Urothelium cell line (cell line): ENCODE measurements at regions not wholly inside any gene's neighbourhood (a gene's known extent, or its start where the extent isn't known, plus 50 kb on each side); places are given as distances from the start of the nearest gene placed in this dataset.

Experiments
- DNase-seq: peaks from one replicate; pipeline ENCODE4 v3.0.0; 2011; ENCODE audit warnings: low spot score, mixed read lengths
- FAIRE-seq: peaks from 2 replicates; lab custom pipeline; 2011; peaks lifted over from hg19 to GRCh38; lab: Jason Lieb, UNC

DNA sequence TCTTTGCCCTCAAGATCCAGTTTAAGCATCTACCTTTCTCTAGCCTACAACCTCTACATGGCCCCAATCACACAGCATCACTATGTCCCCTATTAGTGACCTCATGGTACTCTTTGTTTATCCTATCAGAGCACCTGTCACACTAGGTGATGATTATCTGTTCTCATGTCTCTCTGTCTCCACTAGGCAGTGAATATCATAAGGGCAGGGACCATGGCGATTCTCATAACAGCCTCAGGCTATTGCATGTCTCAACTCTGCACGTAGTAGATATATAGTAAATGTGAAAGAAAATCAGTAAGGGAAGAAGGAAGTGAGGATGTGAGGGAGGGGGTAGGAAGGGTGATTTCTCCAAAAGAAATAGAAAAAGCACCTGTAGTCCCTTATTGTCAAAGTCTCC is 311.0 kb downstream of the NSG2 start:
- FAIRE-seq (no peak), DNase-seq (no peak)

DNA sequence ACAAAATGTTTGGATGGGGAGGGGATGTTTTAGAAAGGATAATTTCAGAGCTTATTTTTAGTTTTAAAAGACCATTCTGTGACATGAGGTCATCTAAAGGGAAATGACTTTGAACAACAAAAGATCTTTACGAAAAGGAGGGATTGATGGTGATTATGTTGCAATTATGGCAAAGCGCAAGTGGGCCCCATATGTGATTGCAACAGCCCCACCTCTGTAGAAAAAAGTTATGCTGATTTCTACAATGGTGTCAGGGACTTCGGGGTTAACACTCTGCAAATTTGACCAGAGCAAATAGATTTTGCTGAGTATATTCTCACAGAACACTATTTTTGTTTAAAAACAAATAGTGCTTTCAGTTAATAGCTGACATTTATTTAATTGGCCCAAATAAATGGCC is 312.8 kb downstream of the NSG2 start:
- DNase-seq = no peak

DNA sequence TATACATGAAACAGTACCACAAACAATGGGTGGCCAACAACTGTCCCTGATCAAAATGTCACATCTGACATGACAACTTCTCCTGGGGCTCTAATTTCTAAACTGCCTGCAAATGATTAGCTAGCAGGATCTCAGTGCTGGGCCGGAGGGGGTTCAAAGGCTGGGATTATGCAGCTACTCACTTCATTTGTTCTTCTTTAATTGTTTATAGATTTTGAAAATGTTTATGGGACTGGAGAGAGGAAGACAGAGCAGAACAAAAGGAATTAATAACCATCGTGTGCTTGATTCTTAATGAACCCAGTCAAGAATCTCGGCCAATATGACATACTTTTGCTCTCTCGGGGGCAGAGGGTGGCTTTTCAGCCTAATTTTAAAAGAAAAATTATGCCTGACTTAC is 313.6 kb downstream of the NSG2 start:
- FAIRE-seq (no peak), DNase-seq (no peak)

More for the DNA sequence above, 312.8 kb downstream of the NSG2 start:
- FAIRE-seq = no peak

DNA sequence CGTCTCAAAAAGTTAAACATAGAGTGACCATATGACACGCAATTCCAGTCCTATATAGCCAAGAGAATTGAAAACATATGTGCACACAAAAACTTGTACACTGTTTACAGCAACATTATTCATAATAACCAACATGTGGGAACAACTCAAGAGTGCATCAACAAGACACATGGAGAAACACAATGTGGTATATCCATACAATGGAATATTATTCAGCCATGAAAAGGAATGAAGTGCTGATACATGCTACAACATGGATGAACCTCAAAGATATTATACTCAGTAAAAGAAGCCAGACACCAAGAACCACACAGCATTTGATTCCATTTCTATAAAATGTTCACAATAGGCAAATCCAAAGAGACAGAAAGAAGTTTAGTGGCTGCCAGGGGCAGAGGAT is 317.0 kb downstream of the NSG2 start:
- DNase-seq = no peak
- no peak for FAIRE-seq

DNA sequence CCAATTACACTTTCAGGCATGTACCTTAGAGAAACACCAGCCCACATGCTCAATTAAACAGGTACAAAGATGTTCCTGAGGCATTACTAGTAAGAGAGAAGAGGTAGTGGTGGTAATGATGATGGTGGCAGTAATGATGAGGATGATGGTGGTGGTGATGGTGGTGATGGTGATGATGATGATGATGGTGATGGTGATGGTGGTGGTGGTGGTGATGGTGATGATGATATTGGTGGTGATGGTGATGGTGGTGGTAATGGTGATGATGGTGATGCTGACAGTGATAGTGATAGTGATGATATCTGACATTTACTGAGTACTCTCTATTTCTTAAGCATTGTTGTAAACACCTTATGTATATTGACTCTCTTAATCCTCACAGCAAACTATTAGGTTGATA is 318.4 kb downstream of the NSG2 start:
- DNase-seq (no peak), FAIRE-seq (peak; percentile 97)

DNA sequence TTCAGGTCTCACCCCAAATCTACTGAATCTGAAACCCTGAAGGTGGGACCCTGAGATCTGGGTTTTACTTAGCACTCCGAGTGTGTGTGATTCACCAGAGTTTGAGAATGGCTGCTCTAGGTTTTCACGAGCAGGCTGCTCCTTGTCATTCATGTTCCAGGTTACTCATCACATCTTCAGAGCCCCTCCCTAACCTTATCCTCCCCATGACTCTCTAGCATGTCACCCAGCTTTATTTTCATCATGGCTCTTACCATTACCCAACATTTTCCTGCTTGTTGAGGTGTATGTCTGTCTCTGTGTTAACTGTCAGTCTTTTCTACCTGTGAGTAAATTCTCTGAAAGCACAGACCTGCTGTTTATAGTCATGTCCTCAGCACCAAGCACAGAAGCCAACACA is 319.2 kb downstream of the NSG2 start:
- FAIRE-seq = no peak

DNA sequence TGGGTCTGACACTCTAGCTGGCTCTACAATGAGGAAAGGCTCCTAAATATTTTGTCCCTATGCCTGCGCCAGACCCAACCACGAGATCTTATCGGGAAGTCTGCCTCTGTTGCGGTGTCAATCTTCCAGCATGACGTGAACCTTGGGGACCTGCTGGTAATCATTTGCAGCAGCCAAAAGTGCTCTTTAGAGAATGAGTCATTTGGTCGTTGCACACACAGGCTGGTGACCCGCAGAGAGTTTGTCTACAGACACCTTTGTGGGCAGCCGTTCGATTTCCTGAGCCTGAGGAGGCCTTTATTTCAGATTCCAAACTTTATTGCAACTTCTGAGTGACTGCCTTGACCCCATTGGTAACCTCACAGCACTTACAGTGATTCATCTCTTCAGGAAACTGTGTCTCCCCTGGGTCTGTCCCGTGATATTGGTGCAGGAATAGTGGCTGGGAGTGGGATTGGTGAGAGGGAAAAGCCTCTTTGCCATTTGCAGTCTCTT is 326.1 kb downstream of the NSG2 start:
- FAIRE-seq = peak; percentile 42

More for the DNA sequence above, 319.2 kb downstream of the NSG2 start:
- DNase-seq = no peak

DNA sequence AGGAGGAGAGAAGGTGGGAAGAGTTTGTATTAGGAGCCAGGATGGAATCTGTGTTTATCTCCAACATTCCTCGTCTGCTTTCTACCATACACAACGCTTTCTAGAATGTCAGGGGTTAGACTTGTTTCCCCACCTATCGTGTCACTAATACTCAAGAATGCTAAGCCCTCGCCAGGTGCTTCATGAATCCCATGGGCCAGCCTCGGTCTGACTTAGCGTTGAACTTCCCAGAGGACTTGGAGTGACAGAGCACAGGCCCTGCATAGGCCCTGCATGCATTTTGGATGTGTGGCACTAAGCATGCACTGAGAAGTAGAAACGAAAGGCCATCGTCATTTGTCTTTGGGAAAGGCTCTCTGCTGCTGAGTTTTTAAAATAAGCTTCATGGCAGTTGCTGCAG is 328.7 kb downstream of the NSG2 start:
- FAIRE-seq = no peak
- DNase-seq = no peak

More for the DNA sequence above, 326.1 kb downstream of the NSG2 start:
- peak; percentile 77 for DNase-seq

DNA sequence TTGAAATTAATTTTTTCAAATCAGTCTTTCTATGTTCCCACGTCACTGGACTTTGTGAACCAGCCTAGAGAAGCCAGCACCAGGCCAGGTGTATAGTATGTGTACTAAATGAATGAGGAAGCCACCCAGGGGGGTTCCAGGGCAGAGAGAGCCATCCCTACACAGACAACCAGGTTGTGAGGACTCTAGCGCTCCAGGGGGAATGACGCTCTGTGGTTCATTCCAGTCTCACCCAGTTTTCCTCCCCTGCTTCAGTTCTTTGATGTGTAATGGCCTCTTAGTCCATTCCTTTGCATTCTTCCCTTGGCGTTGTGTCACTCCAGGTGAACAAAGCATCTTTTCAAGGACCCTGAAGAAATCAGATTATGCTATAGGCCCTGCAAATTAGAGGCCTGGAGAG is 330.6 kb downstream of the NSG2 start:
- no peak for FAIRE-seq
- no peak for DNase-seq

DNA sequence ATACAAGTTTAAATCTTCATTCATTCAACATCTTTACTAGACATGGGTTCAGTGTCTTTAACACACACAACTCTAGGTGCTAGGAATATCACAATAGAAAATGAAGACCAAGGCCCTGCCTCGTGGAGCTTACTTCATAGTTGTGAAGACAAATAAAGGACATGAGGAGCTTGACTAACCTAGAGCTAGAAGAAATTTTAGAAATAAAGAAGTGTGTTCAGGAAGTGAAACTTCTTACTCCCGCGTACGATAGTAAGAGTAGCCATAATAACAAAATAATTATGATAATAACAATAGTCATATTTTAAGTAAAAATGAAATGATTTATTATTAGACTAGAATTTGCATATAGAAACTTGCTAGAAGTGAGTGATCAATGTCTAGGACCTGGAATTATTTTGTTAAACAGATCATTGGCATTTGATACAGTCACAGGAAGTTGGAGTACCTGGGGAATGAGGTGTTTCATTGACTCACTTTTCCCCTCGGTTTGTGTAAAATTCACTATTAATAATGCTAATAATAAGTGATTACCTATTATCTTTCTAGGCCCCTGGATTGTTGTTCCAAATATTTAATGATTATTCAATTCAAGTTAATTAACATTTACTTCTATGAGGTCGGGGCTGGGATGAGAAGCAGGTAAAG is 331.3 kb downstream of the NSG2 start:
- FAIRE-seq = no peak
- DNase-seq = no peak

DNA sequence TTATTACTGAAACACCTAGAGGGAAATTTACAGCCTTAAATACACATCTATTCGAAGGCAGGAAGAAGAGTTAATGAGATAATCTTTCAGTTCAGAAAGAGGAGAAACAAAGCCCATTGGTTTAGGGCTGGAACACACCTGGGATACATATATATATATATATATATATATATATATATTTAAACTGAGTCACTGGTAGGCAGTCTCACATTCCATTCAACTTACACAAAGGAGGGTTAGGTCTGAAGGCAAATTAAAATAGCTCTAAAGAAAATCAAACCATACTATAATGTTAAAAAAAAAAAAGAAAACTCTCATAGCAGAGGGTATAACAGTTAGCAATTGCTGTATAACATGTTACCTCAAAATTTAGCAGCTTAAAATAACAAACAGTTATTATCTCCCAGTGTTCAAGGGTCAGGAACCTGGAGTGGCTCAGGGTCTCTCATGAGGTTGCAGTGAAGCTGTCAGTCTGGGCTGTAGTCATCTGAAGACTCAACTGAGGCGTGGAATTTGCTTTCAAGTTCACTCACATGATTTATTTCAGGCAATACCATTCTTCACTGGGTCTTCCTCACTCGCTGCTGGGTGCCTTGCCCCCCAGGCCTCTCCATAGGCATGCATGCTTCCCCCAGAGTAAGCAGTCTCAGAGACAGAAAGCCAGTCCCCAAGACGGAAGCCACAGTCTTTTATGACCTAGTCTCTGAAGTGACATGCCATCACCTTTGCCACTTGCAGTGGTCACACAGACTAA is 332.8 kb downstream of the NSG2 start:
- FAIRE-seq (no peak), DNase-seq (no peak)

DNA sequence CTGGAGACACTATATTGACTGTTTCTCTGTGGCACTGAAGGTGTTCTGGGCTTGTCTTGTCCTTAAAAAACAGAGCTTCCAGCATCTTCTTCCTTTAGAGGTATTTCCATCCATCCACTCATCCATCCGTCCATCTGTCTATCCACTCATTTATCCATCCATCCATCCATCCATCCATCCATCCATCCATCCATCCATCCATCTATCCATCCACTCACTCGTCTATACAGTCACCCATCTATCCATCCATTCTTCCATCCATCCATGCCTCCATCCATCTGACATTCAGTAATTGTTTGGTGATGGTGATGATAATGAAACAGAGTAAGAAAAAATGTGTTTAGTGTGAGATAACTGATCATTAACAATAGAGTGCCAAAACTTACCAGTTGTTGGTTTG is 334.8 kb downstream of the NSG2 start:
- FAIRE-seq = no peak
- DNase-seq = no peak

DNA sequence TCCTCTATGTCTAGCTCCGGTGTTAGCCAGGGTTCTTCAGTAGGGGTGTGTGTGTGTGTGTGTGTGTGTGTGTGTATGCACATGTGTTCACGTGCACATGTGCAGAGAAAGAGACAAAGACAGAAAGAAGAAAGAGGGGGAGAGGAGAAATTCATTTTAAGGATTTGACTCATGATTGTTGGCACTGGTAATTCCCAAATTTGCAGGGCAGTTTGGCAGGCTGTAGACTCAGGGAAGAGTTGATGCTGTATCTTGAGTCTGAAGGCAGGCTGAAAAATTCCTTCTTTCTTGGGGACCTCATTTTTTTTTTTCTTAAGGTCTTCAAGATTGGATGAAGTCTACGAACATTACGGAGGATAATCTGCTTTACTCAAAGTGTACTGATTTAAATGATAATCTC is 335.7 kb downstream of the NSG2 start:
- DNase-seq = no peak
- FAIRE-seq = no peak

DNA sequence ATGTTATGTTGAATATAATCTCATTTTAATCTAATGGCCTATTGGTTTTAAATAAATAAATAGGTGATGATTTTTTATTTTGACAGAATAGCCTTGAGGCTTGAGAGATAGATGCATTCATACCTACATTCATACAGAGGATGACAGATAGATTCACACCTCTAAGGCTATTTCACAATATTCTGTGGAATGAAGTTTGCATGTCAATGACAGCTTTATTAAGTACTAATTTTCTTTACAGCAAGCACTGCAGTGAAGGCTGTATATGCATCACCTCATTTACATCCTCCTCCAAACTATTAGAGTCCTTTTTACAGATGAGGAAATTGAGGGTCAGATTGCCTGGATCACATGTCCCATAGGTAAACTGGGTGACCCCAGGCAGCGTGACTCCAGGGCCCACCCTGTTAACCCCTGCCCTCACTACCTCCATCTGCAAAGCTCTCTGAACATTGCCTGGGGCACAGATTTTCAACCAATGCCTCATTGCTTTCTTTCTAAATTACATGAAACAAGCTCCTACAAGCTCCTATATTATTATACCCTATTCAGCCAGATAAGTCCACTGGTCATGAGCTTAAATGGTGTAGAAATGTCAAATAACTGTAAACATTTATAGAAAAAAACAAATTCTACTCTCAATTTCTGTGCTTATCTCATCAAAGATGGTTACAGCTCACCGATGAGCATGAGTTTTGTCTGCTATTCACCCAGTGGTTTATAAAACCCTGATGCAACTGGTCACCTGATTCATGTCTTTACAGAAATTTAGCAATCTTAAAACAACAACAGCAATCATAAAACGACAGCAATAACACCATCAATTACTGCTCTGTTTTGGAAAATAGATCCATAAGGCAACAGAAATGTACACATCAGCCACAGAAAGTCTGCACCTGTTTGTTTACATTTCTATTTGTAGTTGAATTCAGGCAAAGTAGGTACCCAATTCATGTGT is 338.0 kb downstream of the NSG2 start:
- no peak for FAIRE-seq
- DNase-seq = no peak

DNA sequence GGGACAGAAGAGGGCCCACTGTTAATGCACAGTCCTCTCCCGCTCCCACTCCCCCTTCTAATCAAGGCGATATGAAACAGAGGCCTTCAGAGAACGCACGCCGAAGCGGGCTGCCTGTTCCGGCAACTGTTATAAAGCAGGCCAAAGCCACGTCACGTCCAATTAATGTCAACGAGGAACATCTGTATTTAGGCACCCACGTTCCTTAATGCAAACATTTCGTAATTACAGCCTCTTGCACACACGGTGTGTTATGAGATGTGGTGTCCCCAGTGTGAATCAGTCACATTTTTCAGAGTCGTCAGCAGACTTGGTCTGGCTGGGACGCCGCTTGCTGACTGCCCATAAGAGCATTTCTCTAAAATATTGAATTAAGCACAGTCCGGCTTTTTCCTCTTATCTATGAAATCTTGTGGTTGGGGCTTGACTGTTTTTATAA is 339.0 kb downstream of the NSG2 start:
- FAIRE-seq (no peak), DNase-seq (no peak)

DNA sequence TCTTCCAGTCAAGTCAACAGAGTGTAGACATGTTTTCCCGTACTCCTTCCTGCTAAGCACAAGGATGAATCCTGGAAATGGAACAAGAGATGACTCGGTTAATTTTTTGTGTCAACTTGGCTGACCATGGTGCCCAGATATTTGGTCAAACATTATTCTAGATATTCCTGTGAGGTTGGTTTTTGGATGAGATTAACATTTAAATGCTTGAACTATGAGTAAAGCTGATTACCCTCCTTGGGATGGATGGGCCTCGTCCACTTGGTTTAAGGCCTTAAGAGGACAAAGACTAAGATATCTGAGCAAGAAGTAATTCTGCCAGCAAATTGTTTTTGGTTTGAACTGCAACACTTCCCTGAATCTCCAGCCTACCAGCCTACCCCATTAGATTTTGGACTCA is 338.1 kb upstream of the MSX2 start:
- FAIRE-seq (no peak), DNase-seq (no peak)

DNA sequence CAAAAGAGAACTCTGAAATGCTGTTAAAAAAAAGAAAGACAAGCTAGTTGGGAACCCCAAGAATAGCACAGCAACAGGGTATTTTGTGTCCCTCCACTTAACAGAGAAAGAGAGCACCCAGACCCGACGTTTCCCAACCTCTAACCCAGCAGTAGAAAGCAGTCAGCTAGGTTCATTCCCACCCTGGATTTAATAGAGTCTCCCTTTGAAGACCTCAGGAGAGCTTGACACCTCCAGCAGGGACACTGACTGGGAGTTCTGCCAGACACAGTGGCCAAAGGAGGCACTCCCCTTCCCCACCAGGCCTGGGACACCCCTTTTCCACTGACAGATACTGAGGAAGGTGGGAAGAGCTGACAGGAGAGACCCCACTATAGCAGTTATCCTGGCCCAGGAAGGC is 337.5 kb upstream of the MSX2 start:
- DNase-seq (no peak), FAIRE-seq (no peak)

DNA sequence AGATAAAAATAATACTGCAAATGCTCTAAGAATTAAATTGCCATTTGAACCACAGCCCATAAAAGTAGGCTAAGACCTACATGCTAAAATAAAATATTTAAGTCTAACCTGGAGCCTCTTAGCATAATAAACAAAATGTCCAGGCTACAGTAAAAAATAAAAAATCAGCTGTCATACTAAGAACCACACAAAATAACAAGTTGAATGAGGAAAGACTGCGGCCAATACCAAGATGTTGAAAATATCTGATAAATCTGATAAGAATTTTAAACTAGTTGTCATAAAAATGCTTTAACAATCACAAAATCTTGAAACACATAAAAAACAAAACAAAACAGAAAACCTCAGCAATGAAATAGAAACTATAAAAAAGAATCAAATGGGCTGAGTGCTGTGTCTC is 336.9 kb upstream of the MSX2 start:
- FAIRE-seq = no peak
- DNase-seq = no peak

DNA sequence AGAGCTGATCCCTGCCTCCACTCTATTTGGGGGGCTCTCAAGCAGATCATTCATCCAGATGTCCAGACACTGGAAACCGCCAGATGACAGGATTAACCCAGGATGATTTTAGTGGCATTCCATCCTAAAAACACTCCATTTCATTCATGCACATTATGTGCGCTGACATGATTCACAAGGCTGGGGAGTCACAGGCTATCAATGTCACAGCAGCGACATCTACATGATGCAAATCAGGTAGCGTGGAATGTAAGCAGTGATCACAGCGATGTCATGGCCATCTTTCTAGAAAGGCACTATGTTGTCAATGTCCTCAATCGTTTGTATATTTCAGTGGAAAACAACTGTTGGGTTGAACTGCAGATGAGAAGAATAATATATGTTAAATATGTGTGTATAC is 331.5 kb upstream of the MSX2 start:
- DNase-seq = no peak
- no peak for FAIRE-seq

DNA sequence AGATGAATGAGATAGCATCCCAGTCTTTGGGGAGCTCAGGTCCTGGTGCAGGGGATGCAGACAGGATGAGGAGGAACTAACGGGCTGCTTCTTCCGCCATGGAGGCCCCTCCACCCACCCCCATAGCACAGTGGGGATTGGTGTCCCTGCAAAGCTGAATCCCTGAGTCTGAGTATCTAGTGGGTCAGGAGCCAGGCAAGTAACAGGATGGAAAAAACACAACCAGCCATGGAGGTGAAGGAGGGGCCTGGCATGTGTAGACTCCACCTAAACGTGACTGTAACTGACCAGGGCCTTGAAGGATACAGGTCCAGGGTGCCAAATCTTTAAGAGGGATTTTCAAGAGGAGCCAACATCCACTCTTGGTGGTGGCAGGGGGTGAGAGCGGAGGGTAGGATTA is 327.8 kb upstream of the MSX2 start:
- no peak for FAIRE-seq
- no peak for DNase-seq

DNA sequence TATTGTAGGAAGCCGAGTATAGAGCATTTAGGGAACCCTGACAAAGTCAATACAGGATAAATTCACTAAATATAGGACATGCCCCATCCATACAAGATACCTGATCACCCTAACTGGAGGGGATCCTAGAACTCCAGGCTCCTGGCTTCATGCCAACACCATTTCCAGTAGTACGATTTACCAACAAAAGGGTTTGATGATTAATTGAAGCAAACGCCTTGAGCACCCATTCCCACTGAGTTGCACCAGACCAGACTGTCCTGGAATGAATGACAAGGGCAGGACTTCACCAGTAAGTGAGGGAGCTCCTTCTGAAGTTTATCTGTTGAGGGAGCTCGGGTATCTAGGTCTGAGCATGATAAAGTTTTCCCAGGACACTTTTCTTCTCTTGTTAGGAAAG is 327.2 kb upstream of the MSX2 start:
- FAIRE-seq (no peak), DNase-seq (no peak)
